GM12892 (cell line): ENCODE measurements at regions not wholly inside any gene's neighbourhood (a gene's known extent, or its start where the extent isn't known, plus 50 kb on each side); places are given as distances from the start of the nearest gene placed in this dataset.

Experiments used
- DNase-seq: peaks from one replicate; pipeline ENCODE4 v3.0.0; 2011; ENCODE audit not compliant: insufficient read length
- FAIRE-seq: peaks from 2 replicates; lab custom pipeline; 2011; peaks lifted over from hg19 to GRCh38; lab: Jason Lieb, UNC
- POLR2A ChIP-seq: IDR thresholded peaks from 2 replicates; pipeline ENCODE4 v1.6.1; 2011; ENCODE audit warnings: low read depth, low read length, control low read depth
- POLR2AphosphoS5 ChIP-seq: IDR thresholded peaks from 2 replicates; pipeline ENCODE4 v1.6.1; 2011; ENCODE audit warnings: low read depth, low read length, control low read depth
- TAF1 ChIP-seq: IDR thresholded peaks from 2 replicates; pipeline ENCODE4 v1.6.1; 2011; ENCODE audit warnings: low read depth, mild to moderate bottlenecking, control low read depth, low read length, borderline replicate concordance

DNA sequence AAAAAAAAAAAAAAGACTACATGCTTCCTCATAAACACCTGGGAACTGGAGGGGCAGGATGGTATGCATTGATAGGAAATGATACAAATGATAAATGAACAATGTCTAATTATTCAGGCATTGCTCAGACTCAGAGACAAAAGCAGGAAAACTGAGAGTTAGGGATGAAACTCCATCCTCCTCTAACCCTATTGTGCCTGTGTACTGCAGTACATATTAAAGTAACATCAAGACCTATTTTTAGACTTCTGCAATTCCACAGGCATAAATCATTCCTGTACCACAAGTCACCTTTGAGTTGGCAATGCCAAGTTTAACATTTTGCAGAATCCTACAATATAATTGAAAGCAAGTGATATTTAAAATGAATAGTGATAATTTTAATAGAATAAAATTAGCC is 156.5 kb upstream of the USP15 start:
- DNase-seq (no peak), FAIRE-seq (no peak)

DNA sequence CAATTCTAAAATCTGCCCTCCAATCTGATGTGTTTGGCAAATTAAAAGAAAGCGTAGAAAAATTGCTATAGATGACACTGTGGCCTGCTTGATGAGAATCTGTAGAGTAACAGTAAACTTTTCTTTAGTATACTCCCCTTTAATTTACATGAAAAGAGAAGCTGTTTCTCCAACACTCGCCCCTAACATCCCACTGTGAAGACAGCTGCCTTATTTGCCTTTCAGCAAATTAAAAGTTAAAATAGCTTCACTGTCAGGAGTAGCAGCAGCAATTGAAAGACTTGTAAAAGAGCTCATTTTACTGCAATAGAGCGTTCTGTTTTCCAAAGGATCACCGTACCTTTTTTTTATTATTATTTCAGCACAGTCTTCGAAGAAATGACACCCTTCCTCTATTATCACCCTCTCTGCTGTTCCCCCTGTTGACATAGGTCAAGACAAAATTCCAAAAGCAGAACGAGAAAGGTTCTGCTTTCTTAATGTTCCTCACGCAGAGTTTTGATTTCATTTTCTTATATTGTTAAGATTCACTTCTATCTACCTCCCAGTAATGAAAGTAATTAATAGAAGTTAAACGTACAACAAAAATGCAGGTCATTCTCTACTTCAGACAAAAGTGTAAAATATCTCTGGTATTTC is 153.5 kb upstream of the USP15 start:
- DNase-seq = no peak
- TF ChIP-seq POLR2AphosphoS5 (no peak), POLR2A (no peak), TAF1 (no peak)
- no peak for FAIRE-seq

More for the DNA sequence above, 156.5 kb upstream of the USP15 start:
- TF ChIP-seq POLR2AphosphoS5 = no peak
- TF ChIP-seq TAF1 = no peak
- no peak for TF ChIP-seq POLR2A

DNA sequence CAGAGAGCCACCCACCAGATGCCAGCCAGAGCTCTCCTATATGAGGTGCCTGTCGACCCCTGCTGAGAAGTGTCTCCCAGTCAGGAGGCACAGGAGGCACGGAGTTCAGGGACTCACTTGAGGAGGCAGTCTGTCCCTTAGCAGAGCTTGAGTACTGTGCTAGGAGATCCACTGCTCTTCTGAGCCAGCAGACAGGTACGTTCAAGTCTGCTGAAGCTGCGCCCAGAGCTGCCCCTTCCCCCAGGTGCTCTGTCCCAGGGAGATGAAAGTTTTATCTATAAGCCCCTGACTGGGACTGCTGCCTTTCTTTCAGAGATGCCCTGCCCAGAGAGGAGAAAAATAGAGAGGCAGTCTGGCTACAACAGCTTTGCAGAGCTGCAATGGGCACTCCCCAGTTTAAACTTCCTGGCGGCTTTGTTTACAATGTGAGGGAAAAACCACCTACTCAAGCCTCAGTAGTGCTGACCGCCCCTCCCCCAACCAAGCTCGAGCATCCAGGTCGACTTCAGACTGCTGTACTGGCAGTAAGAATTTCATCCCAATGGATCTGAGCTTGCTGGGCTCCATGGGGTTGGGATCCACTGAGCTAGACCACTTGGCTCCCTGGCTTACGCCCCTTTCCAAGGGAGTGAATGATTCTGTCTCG is 146.7 kb upstream of the USP15 start:
- FAIRE-seq (no peak), DNase-seq (no peak)
- no peak for TF ChIP-seq POLR2AphosphoS5
- TF ChIP-seq POLR2A = no peak
- TF ChIP-seq TAF1 = no peak

DNA sequence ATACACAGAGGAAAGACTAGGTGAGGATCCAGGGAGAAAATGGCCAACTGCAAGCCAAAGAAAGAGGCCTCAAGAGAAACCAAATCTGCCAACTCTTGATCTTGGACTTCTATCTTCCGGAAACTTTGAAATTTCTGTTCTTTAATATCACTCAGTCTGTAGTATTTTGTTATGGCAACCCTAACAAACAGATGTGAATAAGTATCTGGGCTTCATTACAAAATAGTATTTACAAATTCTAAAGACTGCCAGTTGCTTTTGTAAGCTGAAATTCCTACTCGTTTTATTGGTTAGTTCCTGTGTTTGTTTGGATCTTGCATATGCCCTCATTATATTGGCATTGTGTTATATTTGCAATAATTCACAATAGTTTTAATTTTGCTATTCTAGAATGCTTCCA is 143.2 kb upstream of the USP15 start:
- no peak for DNase-seq
- no peak for FAIRE-seq
- TF ChIP-seq POLR2A = no peak
- TF ChIP-seq TAF1 = no peak
- no peak for TF ChIP-seq POLR2AphosphoS5

DNA sequence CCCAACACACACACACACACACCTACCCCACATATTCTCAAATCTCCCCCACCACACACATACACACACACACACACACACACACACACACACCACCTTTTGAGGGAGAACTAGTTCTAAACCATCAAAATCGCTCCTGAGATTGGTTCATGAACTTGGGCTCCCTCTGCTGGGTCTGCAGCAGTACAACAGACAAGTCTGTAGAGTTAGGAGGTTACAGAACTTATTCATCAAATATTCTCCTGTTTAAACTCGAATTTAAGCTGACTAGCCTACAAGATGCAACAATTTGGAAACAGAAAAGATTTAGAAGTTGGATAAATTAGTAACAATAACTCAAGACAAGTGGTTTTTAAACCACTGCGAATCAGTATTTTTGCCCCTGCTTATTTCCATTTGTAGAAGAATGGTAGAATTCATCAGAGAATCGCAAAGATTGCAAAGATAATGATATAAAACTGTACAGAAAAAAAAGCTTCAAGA is 136.4 kb upstream of the USP15 start:
- DNase-seq (no peak), FAIRE-seq (peak; percentile 78)

DNA sequence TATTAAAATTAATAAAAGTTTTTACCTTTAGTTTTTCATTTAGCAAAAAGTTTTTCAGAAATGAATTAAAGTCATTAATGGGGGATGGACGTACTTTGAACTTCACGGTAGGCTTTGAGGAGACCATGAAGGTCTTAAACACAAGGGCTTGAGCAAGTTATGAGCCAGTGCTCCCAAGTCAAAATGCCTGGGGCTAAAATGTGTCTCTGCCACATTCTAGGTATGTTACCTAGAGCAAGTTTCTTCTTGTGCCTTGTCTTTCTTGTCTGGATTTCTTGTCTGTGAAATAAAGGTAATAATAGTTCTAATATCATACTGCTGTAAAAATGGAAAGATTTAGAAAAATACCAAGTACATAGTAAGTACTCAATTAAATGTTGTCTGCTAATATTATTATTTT is 132.7 kb upstream of the USP15 start:
- no peak for TF ChIP-seq TAF1
- TF ChIP-seq POLR2AphosphoS5 = no peak
- no peak for TF ChIP-seq POLR2A
- FAIRE-seq (no peak), DNase-seq (no peak)

More for the DNA sequence above, 136.4 kb upstream of the USP15 start:
- TF ChIP-seq POLR2AphosphoS5 (no peak), TAF1 (no peak), POLR2A (no peak)

DNA sequence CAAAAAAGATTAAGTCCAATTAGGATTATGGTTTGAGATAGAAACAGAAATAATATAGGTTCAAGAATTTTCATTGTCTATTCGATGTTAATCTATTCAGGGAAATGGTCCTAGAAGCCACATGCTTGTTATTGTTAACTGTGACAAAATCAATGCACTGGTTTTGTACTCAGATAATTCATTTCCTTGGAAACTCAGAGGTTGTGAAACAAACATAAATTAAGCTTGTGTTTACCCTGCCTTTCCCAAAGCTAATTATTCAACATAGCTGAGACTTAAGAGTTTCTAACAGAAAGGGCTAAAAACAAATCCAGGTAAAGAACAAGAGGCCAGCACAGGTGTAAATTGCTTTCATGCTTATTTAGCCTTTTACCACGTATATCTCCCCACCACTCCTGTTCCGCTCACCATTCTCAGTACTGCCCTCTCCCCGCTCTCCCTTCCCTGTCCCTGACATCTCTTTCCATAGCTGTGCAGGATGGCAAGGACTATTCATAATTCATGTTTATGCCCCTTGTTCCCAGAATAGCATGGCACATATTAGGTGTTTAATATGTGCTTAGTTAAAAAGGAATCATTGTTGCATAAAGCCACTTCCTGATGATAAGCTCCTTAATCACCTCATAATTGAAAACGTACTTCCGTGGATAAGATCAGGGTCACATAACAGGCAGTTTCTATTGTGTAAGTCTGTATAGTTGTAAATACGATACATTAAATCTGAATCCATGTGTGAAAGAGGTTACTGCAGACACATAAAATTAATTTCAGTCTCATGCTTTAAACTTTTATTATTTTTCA is 131.8 kb upstream of the USP15 start:
- DNase-seq (no peak), FAIRE-seq (no peak)
- TF ChIP-seq POLR2AphosphoS5 (no peak), TAF1 (no peak), POLR2A (no peak)

DNA sequence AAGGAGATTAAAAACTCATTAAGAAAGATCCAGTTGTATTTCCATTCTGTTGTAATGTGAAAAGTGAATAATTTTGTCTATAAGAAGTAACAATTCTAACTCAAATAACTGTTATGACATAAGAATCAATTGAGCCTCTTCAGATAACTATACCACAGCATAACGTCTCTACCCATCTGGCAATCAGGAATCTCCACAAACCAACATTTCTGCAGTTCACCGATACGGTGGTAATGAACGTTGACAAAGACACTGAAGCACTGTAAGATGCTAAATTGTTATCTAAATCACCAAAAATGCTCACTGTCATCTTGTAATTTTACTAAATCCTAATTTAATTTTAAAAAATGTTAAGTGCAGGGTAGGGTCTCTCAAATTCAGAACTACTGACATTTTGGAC is 130.9 kb upstream of the USP15 start:
- TF ChIP-seq POLR2AphosphoS5 = no peak
- no peak for TF ChIP-seq TAF1
- TF ChIP-seq POLR2A = no peak
- FAIRE-seq = no peak
- DNase-seq = no peak

DNA sequence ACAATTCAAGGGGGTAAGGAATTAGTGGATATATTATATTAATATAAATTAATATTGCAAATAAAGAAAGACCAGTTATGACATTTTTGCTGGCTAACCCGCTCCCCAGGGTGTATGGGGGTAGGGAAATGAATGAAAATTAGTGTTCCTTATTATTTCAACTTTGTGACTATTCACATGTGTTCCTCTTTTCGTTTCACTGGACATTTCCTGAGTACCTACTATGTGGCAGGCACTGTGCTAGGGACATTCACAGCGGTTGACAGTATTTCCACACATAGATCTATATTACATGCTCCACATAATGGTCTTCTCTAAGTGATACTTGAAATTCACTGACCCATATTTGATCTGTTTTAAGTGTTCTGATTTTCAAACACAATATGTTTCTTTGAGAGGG is 129.8 kb upstream of the USP15 start:
- DNase-seq (no peak), FAIRE-seq (no peak)
- TF ChIP-seq POLR2A = no peak
- no peak for TF ChIP-seq POLR2AphosphoS5
- no peak for TF ChIP-seq TAF1

DNA sequence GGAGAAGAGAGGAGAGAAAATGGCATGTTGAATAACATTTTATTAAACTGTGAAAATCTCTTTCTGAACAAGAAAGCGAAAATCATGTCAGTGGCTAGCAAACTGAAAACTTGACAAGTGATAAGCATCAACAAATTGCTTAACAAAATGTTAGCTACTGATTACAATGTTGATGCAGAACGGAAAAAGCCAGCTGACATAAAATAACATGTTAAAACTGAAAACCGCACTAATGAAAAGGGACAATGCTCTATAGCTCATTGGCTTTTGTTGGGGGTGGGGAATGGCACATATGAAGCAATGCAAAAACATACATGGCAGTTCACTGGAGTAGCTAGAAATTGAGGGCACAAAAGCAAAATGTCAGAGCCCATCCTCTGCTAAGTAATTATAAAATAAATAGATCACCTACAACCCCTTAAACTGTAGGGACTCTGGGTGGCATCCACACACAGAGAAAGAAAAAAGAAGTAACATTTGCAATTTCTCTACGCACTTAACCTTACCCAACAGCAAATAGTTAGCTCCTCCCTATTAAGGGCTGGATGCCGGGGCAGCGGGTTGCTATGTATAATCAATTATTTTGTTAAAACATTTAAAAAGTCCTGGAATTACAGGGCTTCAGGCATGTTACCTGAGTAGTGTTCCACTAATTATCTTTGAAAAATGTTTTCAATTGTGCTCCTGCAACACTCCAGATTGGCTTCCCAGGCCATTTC is 129.2 kb upstream of the USP15 start:
- no peak for TF ChIP-seq TAF1
- TF ChIP-seq POLR2AphosphoS5 = no peak
- TF ChIP-seq POLR2A = no peak
- DNase-seq = no peak
- no peak for FAIRE-seq

DNA sequence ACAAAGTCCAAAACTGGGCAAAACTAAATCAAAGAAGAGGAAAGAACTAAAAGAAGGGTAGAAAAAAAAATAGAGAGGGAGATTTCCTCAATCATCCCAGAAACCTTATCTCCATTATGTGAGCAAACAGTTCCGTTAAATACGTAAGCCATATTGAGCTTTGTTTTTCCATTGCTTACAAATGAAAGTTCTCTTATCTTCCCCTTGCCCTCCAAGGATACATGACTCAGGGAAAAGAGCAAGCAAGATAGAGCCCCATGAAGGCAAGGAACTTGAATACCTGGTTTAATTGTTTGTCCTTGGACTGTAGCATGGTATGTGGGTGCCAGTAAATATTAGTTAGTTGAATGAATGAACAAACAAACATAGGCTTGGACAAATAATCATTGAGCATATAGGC is 126.8 kb upstream of the USP15 start:
- FAIRE-seq = no peak
- DNase-seq = no peak
- no peak for TF ChIP-seq TAF1
- no peak for TF ChIP-seq POLR2AphosphoS5
- no peak for TF ChIP-seq POLR2A
